Fibroblast of pulmonary artery (primary cell): ENCODE measurements at regions not wholly inside any gene's neighbourhood (a gene's known extent, or its start where the extent isn't known, plus 50 kb on each side); places are given as distances from the start of the nearest gene placed in this dataset.

Experiments used
- DNase-seq: peaks from one replicate; pipeline ENCODE4 v3.0.0-alpha.2; 2010; ENCODE audit warnings: low read depth
- H3K4me3 ChIP-seq: replicated peaks from 2 replicates; pipeline ENCODE4 v1.5.1; 2011; ENCODE audit warnings: low read depth, mild to moderate bottlenecking, control low read depth, low read length, moderate library complexity
- CTCF ChIP-seq: IDR thresholded peaks from 2 replicates; pipeline ENCODE4 v1.5.1; 2011; ENCODE audit warnings: mild to moderate bottlenecking, control low read depth, low read length, inconsistent platforms; ENCODE audit errors: missing control alignments

GRCh38 chr6:140985679-140986275 lies 1146.9 kb upstream of the GJE1 start:
- no peak for DNase-seq
- no peak for TF ChIP-seq CTCF
- no peak overlapping the region for H3K4me3 ChIP-seq

- H3K4me3 ChIP-seq, result peak overlapping the region; percentile 1
- DNase-seq, result peak; percentile 56
- peak; percentile 13 for TF ChIP-seq CTCF
These were observed 1152.3 kb upstream of the GJE1 start for GRCh38 chr6:140980265-140980887.

DNA sequence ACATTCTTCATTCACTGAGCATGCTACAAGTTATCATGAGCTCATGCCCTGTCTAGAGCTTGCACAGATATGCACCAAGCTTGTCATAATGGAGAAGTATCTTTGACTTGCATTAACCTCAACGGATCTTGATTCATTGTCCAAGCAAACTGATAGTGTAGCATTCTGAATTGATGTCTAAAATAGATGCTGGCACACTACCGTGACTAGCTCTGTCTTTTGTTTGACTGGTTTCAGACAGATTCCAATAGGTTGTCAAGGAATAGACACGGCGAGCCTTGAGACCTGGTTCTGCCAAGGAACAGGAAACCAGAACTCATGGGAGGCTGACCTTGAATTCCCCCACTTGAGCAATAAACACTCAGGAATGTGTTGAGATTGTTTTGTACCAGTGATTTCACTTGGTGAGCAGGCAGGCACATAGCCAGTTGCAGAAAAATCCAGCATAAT lies 1153.1 kb upstream of the GJE1 start:
- no peak for TF ChIP-seq CTCF
- no peak overlapping the region for H3K4me3 ChIP-seq
- peak; percentile 98 for DNase-seq

GRCh38 chr6:140977403-140977802 lies 1155.3 kb upstream of the GJE1 start:
- peak; percentile 89 for DNase-seq
- H3K4me3 ChIP-seq, result no peak overlapping the region
- TF ChIP-seq CTCF, result no peak

GRCh38 chr6:140976806-140977205 lies 1155.9 kb upstream of the GJE1 start:
- DNase-seq, result no peak
- H3K4me3 ChIP-seq, result no peak overlapping the region
- TF ChIP-seq CTCF, result no peak

GRCh38 chr6:140970485-140970884 lies 1162.2 kb upstream of the GJE1 start:
- TF ChIP-seq CTCF, result no peak

DNA sequence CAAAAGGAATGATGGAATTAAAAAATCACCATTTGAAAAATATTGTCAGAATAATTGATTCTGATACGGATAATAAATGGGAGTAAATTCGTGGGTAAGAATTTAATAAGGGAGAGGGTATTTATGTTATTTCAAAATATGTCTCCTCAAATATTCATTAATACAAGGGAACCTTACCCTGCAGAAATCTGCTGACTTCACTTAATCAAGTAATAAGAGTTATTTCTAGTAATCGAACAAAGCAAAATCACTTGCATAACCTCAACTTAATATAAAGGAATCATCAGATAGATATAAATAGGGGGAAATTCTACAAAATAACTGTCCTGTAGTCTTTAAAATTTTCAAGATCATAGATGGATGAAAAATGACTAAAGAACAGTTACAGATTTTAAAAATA lies 1164.7 kb upstream of the GJE1 start:
- DNase-seq, result no peak
- TF ChIP-seq CTCF, result no peak
- H3K4me3 ChIP-seq, result no peak overlapping the region

More at GRCh38 chr6:140970485-140970884, 1162.2 kb upstream of the GJE1 start:
- H3K4me3 ChIP-seq, result no peak overlapping the region
- DNase-seq, result no peak
